HCT116 (cell line): ENCODE measurements at regions not wholly inside any gene's neighbourhood (a gene's known extent, or its start where the extent isn't known, plus 50 kb on each side); places are given as distances from the start of the nearest gene placed in this dataset.

Experiments
- ATAC-seq: fragments of 200-7000 bp; cut with Tn5 transposase; 2 replicates; pipeline ENCODE4 v1.9.1; 2020; ENCODE audit warnings: mild to moderate bottlenecking, moderate library complexity
- BruUV-seq: library from RNA; stranded (reverse); fragments of 400-500 nt; replicated peaks from 2 replicates; lab custom pipeline; 2021; lab: Mats Ljungman, UMichigan
- CTCF ChIA-PET: fragments of 300-600 bp; sonication (Branson Sonifier 250); formaldehyde crosslinking; loops from one replicate; lab custom pipeline; 2021; ENCODE audit warnings: antibody characterized with exemption; lab: Charles Lee
- POLR2A ChIA-PET: fragments of 300-600, 350-600 bp; sonication (Branson Sonifier 250); formaldehyde crosslinking; loops from one replicate; lab custom pipeline; 2021; ENCODE audit warnings: antibody characterized with exemption; lab: Charles Lee
- RAD21 ChIA-PET, 2 experiments: fragments of 300-600 bp; sonication (Branson Sonifier 250); formaldehyde crosslinking; loops; one replicate each; lab custom pipeline; 2023; ENCODE audit warnings: low total read pairs in 2 of 2; ENCODE audit not compliant: uncharacterized antibody in 2 of 2, unreplicated experiment in 2 of 2, low non-redundant PET in 1 of 2; lab: Charles Lee
- DNase-seq: peaks from one replicate; pipeline ENCODE4 v3.0.0-alpha.2; 2010; ENCODE audit warnings: low read depth, low spot score
- H2AFZ ChIP-seq: fragments of 200-600 bp; shearing (Covaris generic), sonication (generic); 2 replicates; pipeline ENCODE4 v1.6.1; 2017; ENCODE audit warnings: low read depth, mixed run types, mixed read lengths, antibody characterized with exemption, low read length; ENCODE audit not compliant: poor library complexity, severe bottlenecking
- H3K27ac ChIP-seq: 2 replicates; pipeline ENCODE4 v1.5.1; 2012; ENCODE audit warnings: low read depth, low read length
- H3K27me3 ChIP-seq: fragments of 200-600 bp; sonication (generic); 2 replicates; pipeline ENCODE4 v1.6.1; 2016; ENCODE audit warnings: mixed run types, low read length, mixed read lengths; ENCODE audit not compliant: insufficient read depth
- H3K36me3 ChIP-seq, 2 experiments: fragments of 200-500 bp in 1 of 2; fragments of 200-600 bp in 1 of 2; sonication (Bioruptor generic) in 1 of 2; sonication (generic) in 1 of 2; 2 replicates each; pipeline versions ENCODE4 v1.5.1 to v1.6.1; 2014 to 2016; ENCODE audit warnings: low read length in 2 of 2, inconsistent platforms in 1 of 2, mixed read lengths in 1 of 2, mixed run types in 1 of 2; ENCODE audit not compliant: insufficient read depth in 2 of 2, control insufficient read depth in 1 of 2
- H3K4me1 ChIP-seq, 2 experiments: fragments of 200-600 bp in 1 of 2; sonication (generic) in 1 of 2; 2 replicates each; pipeline versions ENCODE4 v1.5.1 to v1.6.1; 2012 to 2017; ENCODE audit warnings: low read length in 2 of 2, inconsistent platforms in 1 of 2, mild to moderate bottlenecking in 1 of 2, mixed read lengths in 1 of 2, mixed run types in 1 of 2, moderate library complexity in 1 of 2; ENCODE audit not compliant: insufficient read depth in 2 of 2, control insufficient read depth in 1 of 2
- H3K4me2 ChIP-seq: fragments of 200-600 bp; sonication (generic); 2 replicates; pipeline ENCODE4 v1.6.1; 2017; ENCODE audit warnings: mixed run types, low read length, mixed read lengths
- H3K4me3 ChIP-seq, 2 experiments: fragments of 200-600 bp in 1 of 2; sonication (generic) in 1 of 2; replicated peaks in 1 of 2; 2 replicates each; pipeline ENCODE4 v1.5.1; 2011 to 2016; ENCODE audit warnings: low read length in 2 of 2, control low read depth in 1 of 2, low read depth in 1 of 2, mild to moderate bottlenecking in 1 of 2, mixed read lengths in 1 of 2, mixed run types in 1 of 2
- H3K79me2 ChIP-seq: fragments of 200-600 bp; sonication (generic); 2 replicates; pipeline ENCODE4 v1.6.1; 2017; ENCODE audit warnings: mild to moderate bottlenecking, mixed run types, low read length, moderate library complexity, mixed read lengths; ENCODE audit not compliant: insufficient read depth
- H3K9ac ChIP-seq: fragments of 200-600 bp; sonication (generic); 2 replicates; pipeline ENCODE4 v1.6.1; 2016; ENCODE audit warnings: low read length, mixed read lengths
- H3K9me2 ChIP-seq: fragments of 200-600 bp; sonication (generic), shearing (Covaris generic); 2 replicates; pipeline ENCODE4 v1.6.1; 2017; ENCODE audit warnings: mixed run types, mild to moderate bottlenecking, moderate library complexity; ENCODE audit not compliant: insufficient read depth
- H3K9me3 ChIP-seq, 2 experiments: fragments of 200-500 bp in 1 of 2; fragments of 200-600 bp in 1 of 2; sonication (Bioruptor generic) in 1 of 2; sonication (generic) in 1 of 2; 2 replicates each; pipeline ENCODE4 v1.6.1; 2014 to 2017; ENCODE audit warnings: low read length in 2 of 2, mixed read lengths in 2 of 2, inconsistent platforms in 1 of 2, low read depth in 1 of 2, mild to moderate bottlenecking in 1 of 2, mixed run types in 1 of 2, moderate library complexity in 1 of 2; ENCODE audit not compliant: control insufficient read depth in 1 of 2, insufficient read depth in 1 of 2
- H4K20me1 ChIP-seq: fragments of 200-600 bp; sonication (generic), shearing (Covaris generic); 2 replicates; pipeline ENCODE4 v1.6.1; 2017; ENCODE audit warnings: mixed run types, mild to moderate bottlenecking, moderate library complexity; ENCODE audit not compliant: insufficient read depth
- ATF3 ChIP-seq: IDR thresholded peaks from 2 replicates; pipeline ENCODE4 v1.6.1; 2012
- CEBPB ChIP-seq: IDR thresholded peaks from 2 replicates; pipeline ENCODE4 v1.6.1; 2012; ENCODE audit warnings: low read depth
- CTCF ChIP-seq, 3 experiments: fragments of 200-600 bp in 1 of 3; sonication (generic) in 1 of 3; IDR thresholded peaks in 2 of 3; conservative IDR thresholded peaks in 1 of 3; 2 replicates each; pipeline ENCODE4 v1.5.1; 2012 to 2017; ENCODE audit warnings: low read depth in 2 of 3, low read length in 2 of 3, antibody characterized with exemption in 1 of 3, borderline replicate concordance in 1 of 3, control low read depth in 1 of 3, mild to moderate bottlenecking in 1 of 3, mixed read lengths in 1 of 3, mixed run types in 1 of 3, moderate library complexity in 1 of 3; ENCODE audit not compliant: insufficient read depth in 1 of 3
- EZH2phosphoT487 ChIP-seq: fragments of 200-600 bp; IDR thresholded peaks from 2 replicates; pipeline ENCODE4 v1.6.1; 2018; ENCODE audit warnings: antibody characterized with exemption, borderline replicate concordance
- JUND ChIP-seq: IDR thresholded peaks from 2 replicates; pipeline ENCODE4 v1.6.1; 2012
- POLR2AphosphoS5 ChIP-seq: IDR thresholded peaks from 2 replicates; pipeline ENCODE4 v1.6.1; 2011; ENCODE audit warnings: mild to moderate bottlenecking, low read depth, low read length, moderate library complexity
- RAD21 ChIP-seq: IDR thresholded peaks from 2 replicates; pipeline ENCODE4 v1.6.1; 2012; ENCODE audit warnings: low read depth, mild to moderate bottlenecking
- REST ChIP-seq: IDR thresholded peaks from 2 replicates; pipeline ENCODE4 v1.6.1; 2012; ENCODE audit warnings: low read depth
- SIN3A ChIP-seq: IDR thresholded peaks from 2 replicates; pipeline ENCODE4 v1.6.1; 2012; ENCODE audit warnings: low read depth
- SP1 ChIP-seq: IDR thresholded peaks from 2 replicates; pipeline ENCODE4 v1.6.1; 2012; ENCODE audit warnings: low read depth
- SRF ChIP-seq: IDR thresholded peaks from 2 replicates; pipeline ENCODE4 v1.6.1; 2012; ENCODE audit warnings: low read depth
- TCF7L2 ChIP-seq: IDR thresholded peaks from 2 replicates; pipeline ENCODE4 v1.7.0; 2011; ENCODE audit warnings: borderline replicate concordance, inconsistent platforms; ENCODE audit not compliant: insufficient read depth, insufficient read length; ENCODE audit errors: extremely low read depth
- ZBTB33 ChIP-seq: IDR thresholded peaks from 2 replicates; pipeline ENCODE4 v1.6.1; 2011; ENCODE audit warnings: mild to moderate bottlenecking, low read length, moderate library complexity; ENCODE audit not compliant: insufficient replicate concordance; ENCODE audit errors: extremely low read depth
- ZFX ChIP-seq: fragments of 450-650 bp; IDR thresholded peaks from 2 replicates; pipeline ENCODE4 v1.6.1; 2017
- ZNF274 ChIP-seq: fragments of 200-500 bp; sonication (Bioruptor generic); IDR thresholded peaks from 2 replicates; pipeline ENCODE4 v1.6.1; 2014; ENCODE audit warnings: mild to moderate bottlenecking, low read depth, low read length, inconsistent platforms
- intact Hi-C: fragments of 100-400 bp; cut with micrococcal nuclease; formaldehyde crosslinking; loops from 2 replicates; pipeline ENCODE4 v1.10.0; 2022

GRCh38 chr18:41864216-41864615 is 90.8 kb upstream of the PIK3C3 start:
- TF ChIP-seq RAD21 (no peak), SIN3A (no peak), TCF7L2 (no peak), ATF3 (no peak), CEBPB (no peak), REST (no peak), CTCF (IDR thresholded peaks at IDR 0.05 in 2 of 3, conservative IDR thresholded peaks at IDR 0.05 in 1 of 3; ENCODE audit: borderline replicate concordance in 1 of 3, insufficient read depth in 1 of 3, low read depth in 2 of 3, low read length in 2 of 3) (no peak), POLR2AphosphoS5 (no peak), JUND (no peak), ZFX (no peak), SP1 (no peak), ZBTB33 (no peak), ZNF274 (no peak), SRF (no peak), EZH2phosphoT487 (no peak)
- Histone ChIP-seq H3K9ac (no peak overlapping the region), H3K79me2 (no peaks in the 10 kb centered on the region), H3K36me3 (no peaks in the 10 kb centered on the region), H3K4me2 (no peak overlapping the region), H4K20me1 (no peaks in the 10 kb centered on the region; the same call in 1 of the 2 replicates), H3K9me3 (no peaks in the 10 kb centered on the region), H2AFZ (no peak overlapping the region), H3K9me2 (no peaks in the 10 kb centered on the region), H3K27ac (no peak overlapping the region), H3K4me1 (no peaks in the 10 kb centered on the region), H3K4me3 (no peak overlapping the region), H3K27me3 (no peaks in the 10 kb centered on the region)
- no peak for DNase-seq
- ChIA-PET POLR2A (no interaction called here), CTCF (no interaction called here), RAD21 (no interaction called here)
- BruUV-seq, result no TSS peak
- intact Hi-C loops, result no loop called here
- ATAC-seq, result no peak
